ENCODE measurements at regions not wholly inside any gene's neighbourhood (a gene's known extent, or its start where the extent isn't known, plus 50 kb on each side); places are given as distances from the start of the nearest gene placed in this dataset.

DNA sequence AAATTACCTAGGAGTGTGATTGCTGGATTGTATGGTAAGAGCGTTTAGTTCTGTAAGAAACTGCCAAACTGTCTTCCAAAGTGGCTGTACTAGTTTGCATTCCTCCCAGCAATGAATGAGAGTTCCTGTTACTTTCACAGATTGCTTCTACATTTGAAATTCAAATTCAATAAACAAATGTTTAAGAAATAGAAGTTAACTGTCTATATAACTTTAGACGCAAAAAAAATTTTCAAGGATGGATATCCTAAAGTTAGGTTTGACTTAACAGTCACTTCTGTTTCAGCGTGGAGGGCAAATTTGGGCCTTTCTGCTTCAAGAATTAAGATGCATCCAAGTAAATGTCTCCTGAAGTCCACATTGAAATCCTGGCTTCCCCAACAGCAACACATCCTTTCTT, 445.6 kb downstream of the TAF11L14 start:
- intact Hi-C loops (cut with micrococcal nuclease; ENCODE audit: unreplicated experiment): no loop called here
- Mint-ChIP-seq H3K27me3 (ENCODE audit: unreplicated experiment) (no peaks in the 10 kb centered on the region), H3K36me3 (ENCODE audit: insufficient read depth, unreplicated experiment) (no peaks in the 10 kb centered on the region), H3K4me3 (ENCODE audit: low read depth, unreplicated experiment) (no peak overlapping the region), H3K4me1 (ENCODE audit: low read depth, unreplicated experiment) (no peaks in the 10 kb centered on the region), H3K27ac (ENCODE audit: unreplicated experiment) (no peak overlapping the region), H3K9me3 (ENCODE audit: low read depth, unreplicated experiment) (peaks cover 12% of the 10 kb centered on the region)
- no peak for DNase-seq
- CTCF ChIA-PET: no interaction called here
- TF ChIP-seq, protein P1, sequence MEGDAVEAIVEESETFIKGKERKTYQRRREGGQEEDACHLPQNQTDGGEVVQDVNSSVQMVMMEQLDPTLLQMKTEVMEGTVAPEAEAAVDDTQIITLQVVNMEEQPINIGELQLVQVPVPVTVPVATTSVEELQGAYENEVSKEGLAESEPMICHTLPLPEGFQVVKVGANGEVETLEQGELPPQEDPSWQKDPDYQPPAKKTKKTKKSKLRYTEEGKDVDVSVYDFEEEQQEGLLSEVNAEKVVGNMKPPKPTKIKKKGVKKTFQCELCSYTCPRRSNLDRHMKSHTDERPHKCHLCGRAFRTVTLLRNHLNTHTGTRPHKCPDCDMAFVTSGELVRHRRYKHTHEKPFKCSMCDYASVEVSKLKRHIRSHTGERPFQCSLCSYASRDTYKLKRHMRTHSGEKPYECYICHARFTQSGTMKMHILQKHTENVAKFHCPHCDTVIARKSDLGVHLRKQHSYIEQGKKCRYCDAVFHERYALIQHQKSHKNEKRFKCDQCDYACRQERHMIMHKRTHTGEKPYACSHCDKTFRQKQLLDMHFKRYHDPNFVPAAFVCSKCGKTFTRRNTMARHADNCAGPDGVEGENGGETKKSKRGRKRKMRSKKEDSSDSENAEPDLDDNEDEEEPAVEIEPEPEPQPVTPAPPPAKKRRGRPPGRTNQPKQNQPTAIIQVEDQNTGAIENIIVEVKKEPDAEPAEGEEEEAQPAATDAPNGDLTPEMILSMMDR (IDR thresholded peaks at IDR 0.05; ENCODE audit: unreplicated experiment): no peak
- no TSS peak for BruUV-seq (replicated peaks)

DNA sequence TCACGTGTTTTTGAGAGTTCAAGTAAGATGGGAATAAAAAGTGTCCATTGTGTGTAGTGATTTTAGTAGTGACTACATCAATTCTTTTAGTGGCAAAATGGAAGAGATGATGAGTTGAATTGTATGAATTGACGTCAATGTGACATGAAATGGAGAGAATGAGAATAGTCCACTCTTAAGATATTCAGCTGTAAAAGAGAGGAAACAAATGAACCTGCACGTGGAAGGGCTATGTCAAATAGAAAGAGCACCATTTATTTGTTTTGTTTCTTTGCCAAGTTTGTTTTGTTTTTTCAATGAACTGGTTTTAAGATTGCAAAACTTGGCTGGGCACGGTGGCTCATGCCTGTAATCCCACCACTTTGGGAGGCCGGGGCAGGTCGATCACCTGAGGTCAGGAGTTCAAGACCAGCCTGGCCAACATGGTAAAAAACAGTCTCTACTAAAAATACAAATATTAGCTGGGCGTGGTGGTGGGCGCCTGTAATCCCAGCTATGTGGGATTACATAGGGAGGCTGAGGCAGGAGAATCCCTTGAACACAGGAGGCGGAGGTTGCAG, 453.8 kb downstream of the TAF11L14 start:
- no peak overlapping the region for H3K27ac Mint-ChIP-seq (ENCODE audit: unreplicated experiment)
- H3K36me3 Mint-ChIP-seq (ENCODE audit: insufficient read depth, unreplicated experiment): no peaks in the 10 kb centered on the region
- BruUV-seq (replicated peaks): no TSS peak
- CTCF ChIA-PET: no interaction called here
- intact Hi-C loops (cut with micrococcal nuclease; ENCODE audit: unreplicated experiment): no loop called here
- peaks cover 17% of the 10 kb centered on the region for H3K9me3 Mint-ChIP-seq (ENCODE audit: low read depth, unreplicated experiment)
- H3K4me3 Mint-ChIP-seq (ENCODE audit: low read depth, unreplicated experiment): no peak overlapping the region
- H3K4me1 Mint-ChIP-seq (ENCODE audit: low read depth, unreplicated experiment): no peaks in the 10 kb centered on the region
- no peak for DNase-seq
- H3K27me3 Mint-ChIP-seq (ENCODE audit: unreplicated experiment): no peaks in the 10 kb centered on the region
- TF ChIP-seq, protein P1 (IDR thresholded peaks at IDR 0.05; ENCODE audit: unreplicated experiment): no peak

DNA sequence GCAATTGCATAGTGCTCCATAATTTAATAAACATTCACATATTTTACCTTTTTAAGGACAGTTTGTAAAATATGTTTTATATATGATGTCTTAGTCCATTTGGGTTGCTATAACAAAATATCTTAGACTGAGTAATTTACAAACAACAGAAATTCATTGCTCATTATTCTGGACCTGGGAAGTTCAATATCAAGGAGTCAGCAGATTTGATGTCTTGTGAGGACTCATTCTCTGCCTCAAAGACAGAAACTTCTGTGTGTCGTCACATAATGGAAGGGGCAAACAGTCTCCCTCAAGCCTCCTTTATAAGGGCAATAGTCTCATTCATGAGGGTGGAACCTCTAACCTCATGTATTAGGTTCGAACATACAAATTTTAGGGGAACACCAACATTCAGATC, 455.9 kb downstream of the TAF11L14 start:
- CTCF ChIA-PET: no interaction called here
- H3K9me3 Mint-ChIP-seq (ENCODE audit: low read depth, unreplicated experiment): peaks cover 21% of the 10 kb centered on the region
- intact Hi-C loops (cut with micrococcal nuclease; ENCODE audit: unreplicated experiment): no loop called here
- BruUV-seq (replicated peaks): no TSS peak
- no peak for DNase-seq
- H3K27me3 Mint-ChIP-seq (ENCODE audit: unreplicated experiment): no peaks in the 10 kb centered on the region
- TF ChIP-seq, protein P1 (IDR thresholded peaks at IDR 0.05; ENCODE audit: unreplicated experiment): no peak
- no peak overlapping the region for H3K4me3 Mint-ChIP-seq (ENCODE audit: low read depth, unreplicated experiment)
- no peaks in the 10 kb centered on the region for H3K36me3 Mint-ChIP-seq (ENCODE audit: insufficient read depth, unreplicated experiment)
- no peaks in the 10 kb centered on the region for H3K4me1 Mint-ChIP-seq (ENCODE audit: low read depth, unreplicated experiment)
- no peak overlapping the region for H3K27ac Mint-ChIP-seq (ENCODE audit: unreplicated experiment)

DNA sequence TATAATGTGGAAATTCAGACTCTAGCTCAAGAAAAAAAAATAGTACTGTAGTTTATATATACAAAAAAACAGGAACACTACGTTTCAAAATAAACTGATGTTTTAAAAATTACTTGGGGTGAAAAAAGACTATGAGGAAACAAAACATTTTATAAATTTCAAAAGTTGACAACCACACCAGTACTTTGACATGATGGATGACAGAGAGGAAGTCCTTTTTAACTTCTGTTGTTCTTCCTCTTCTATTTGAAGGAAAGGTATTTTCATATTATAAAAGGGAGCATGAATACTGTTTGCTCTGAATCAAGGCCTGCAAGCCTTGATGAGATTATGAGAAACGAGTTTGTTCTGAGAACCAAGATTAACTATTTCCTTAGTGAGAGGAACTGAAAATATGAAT, 456.9 kb downstream of the TAF11L14 start:
- intact Hi-C loops (cut with micrococcal nuclease; ENCODE audit: unreplicated experiment): no loop called here
- Mint-ChIP-seq H3K4me1 (ENCODE audit: low read depth, unreplicated experiment) (no peaks in the 10 kb centered on the region), H3K36me3 (ENCODE audit: insufficient read depth, unreplicated experiment) (no peaks in the 10 kb centered on the region), H3K4me3 (ENCODE audit: low read depth, unreplicated experiment) (no peak overlapping the region), H3K27me3 (ENCODE audit: unreplicated experiment) (no peaks in the 10 kb centered on the region), H3K27ac (ENCODE audit: unreplicated experiment) (no peak overlapping the region), H3K9me3 (ENCODE audit: low read depth, unreplicated experiment) (peaks cover 20% of the 10 kb centered on the region)
- TF ChIP-seq, protein P1 (IDR thresholded peaks at IDR 0.05; ENCODE audit: unreplicated experiment): no peak
- DNase-seq: no peak
- BruUV-seq (replicated peaks): no TSS peak
- CTCF ChIA-PET: no interaction called here
